PC-9 (cell line): ENCODE measurements at regions not wholly inside any gene's neighbourhood (a gene's known extent, or its start where the extent isn't known, plus 50 kb on each side); places are given as distances from the start of the nearest gene placed in this dataset.

Experiments used
- CTCF ChIP-seq: fragments of 200-600 bp; sonication (generic); conservative IDR thresholded peaks from 2 replicates; pipeline ENCODE4 v1.6.1; 2017; ENCODE audit warnings: mixed run types, antibody characterized with exemption, mild to moderate bottlenecking, moderate library complexity
- EZH2 ChIP-seq: fragments of 200-600 bp; sonication (generic); IDR thresholded peaks from 2 replicates; pipeline ENCODE4 v1.8.0; 2017; ENCODE audit warnings: antibody characterized with exemption, low read depth

- TF ChIP-seq CTCF (no peak), EZH2 (no peak)
Observed at GRCh38 chr14:106681161-106681560, 1154.8 kb downstream of the TMEM121 start.
